ENCODE measurements at regions not wholly inside any gene's neighbourhood (a gene's known extent, or its start where the extent isn't known, plus 50 kb on each side); places are given as distances from the start of the nearest gene placed in this dataset.
"Not testable (repeated sequence)": the region's sequence is repeated elsewhere in the genome, so short reads cannot be mapped to it uniquely, and the experiment has no call there.

- TF ChIP-seq ZSCAN18 (CRISPR knock-in tag; IDR thresholded peaks at IDR 0.05) (no peak), SMAD4 (CRISPR knock-in tag; IDR thresholded peaks at IDR 0.05) (no peak), OVOL2 (CRISPR knock-in tag; IDR thresholded peaks at IDR 0.05; ENCODE audit: borderline replicate concordance) (no peak), FOXP4 (CRISPR knock-in tag; IDR thresholded peaks at IDR 0.05) (0 out of 2 replicates have a peak, but pooled peaks have one; percentile 28)
Observed at GRCh38 chrX:63581398-63581797, 203.6 kb downstream of the ARHGEF9 start (continued).

- Mint-ChIP-seq H3K4me1 (peaks cover 24% of the 10 kb centered on the region), H3K4me3 (no peak overlapping the region), H3K9me3 (0 out of 2 replicates have a peak, but pooled peaks cover 10% of the 10 kb centered on the region), H3K27ac (no peak overlapping the region), H3K36me3 (no peaks in the 10 kb centered on the region), H3K27me3 (ENCODE audit: low read depth) (no peaks in the 10 kb centered on the region)
- ChIA-PET POLR2A (no interaction called here), CTCF (no interaction called here)
- DNase-seq (ENCODE audit: low spot score) (no peak), ATAC-seq (no peak)
- TF ChIP-seq E2F1 (CRISPR knock-in tag; IDR thresholded peaks at IDR 0.05) = no peak
- no peak for TF ChIP-seq ZNF232 (CRISPR knock-in tag; IDR thresholded peaks at IDR 0.05)
- no peak for TF ChIP-seq GRHL2 (CRISPR knock-in tag; IDR thresholded peaks at IDR 0.05; ENCODE audit: insufficient replicate concordance, severe bottlenecking)
- TF ChIP-seq MLX (CRISPR knock-in tag; IDR thresholded peaks at IDR 0.05) = no peak
- no peak for TF ChIP-seq ZNF671 (CRISPR knock-in tag; IDR thresholded peaks at IDR 0.05)
- no peak for TF ChIP-seq CTCF (IDR thresholded peaks at IDR 0.05)
- TF ChIP-seq NFYB (CRISPR knock-in tag; conservative IDR thresholded peaks at IDR 0.05; ENCODE audit: low read depth) = no peak
- TF ChIP-seq USF1 (CRISPR knock-in tag; IDR thresholded peaks at IDR 0.05) = no peak
- no peak for TF ChIP-seq IRF1 (CRISPR knock-in tag; IDR thresholded peaks at IDR 0.05)
- TF ChIP-seq FOXK1 (CRISPR knock-in tag; IDR thresholded peaks at IDR 0.05) = no peak
- TF ChIP-seq SP1 (CRISPR knock-in tag; conservative IDR thresholded peaks at IDR 0.05) = no peak
- no peak for TF ChIP-seq TEAD4 (CRISPR knock-in tag; IDR thresholded peaks at IDR 0.05)
- TF ChIP-seq MAX (CRISPR knock-in tag; IDR thresholded peaks at IDR 0.05) = no peak
- TF ChIP-seq HMGA2 (CRISPR knock-in tag; IDR thresholded peaks at IDR 0.05) = no peak
Observed at GRCh38 chrX:63576533-63576932, 208.5 kb downstream of the ARHGEF9 start.

- CTCF ChIA-PET; H3K4me3 Mint-ChIP-seq; POLR2A ChIA-PET; H3K27me3 Mint-ChIP-seq (ENCODE audit: low read depth); ATAC-seq; H3K36me3 Mint-ChIP-seq; DNase-seq (ENCODE audit: low spot score); H3K27ac Mint-ChIP-seq; H3K9me3 Mint-ChIP-seq: not testable (repeated sequence)
- peaks cover 18% of the 10 kb centered on the region for H3K4me1 Mint-ChIP-seq
Observed at GRCh38 chrX:63575700-63576099, 209.3 kb downstream of the ARHGEF9 start.

Data from WTC11 (cell line).